ENCODE measurements at regions not wholly inside any gene's neighbourhood (a gene's known extent, or its start where the extent isn't known, plus 50 kb on each side); places are given as distances from the start of the nearest gene placed in this dataset.
A peak's percentile ranks its signal among the peaks of the same experiment; 100 is the strongest.

GRCh38 chr3:73254062-73254461 lies 192.6 kb downstream of the EBLN2 start:
- intact Hi-C loops (cut with DNase I): no loop called here
- TF ChIP-seq POLR2A (IDR thresholded peaks at IDR 0.05) (no peak), CTCF (IDR thresholded peaks at IDR 0.05) (no peak)
- Histone ChIP-seq H3K27me3 (no peaks in the 10 kb centered on the region), H3K4me1 (peaks cover 5% of the 10 kb centered on the region), H3K9me3 (no peaks in the 10 kb centered on the region), H3K27ac (no peak overlapping the region), H3K36me3 (replicated peaks in 1 of 2; ENCODE audit: insufficient read depth in 1 of 2, low read depth in 2 of 2) (no peaks in the 10 kb centered on the region), H3K4me3 (no peak overlapping the region)
- ATAC-seq (no peak), DNase-seq (no peak)
- 49 to 73% methylated on average over 5 of the region's 5 CpGs for WGBS, 2 donors

DNA sequence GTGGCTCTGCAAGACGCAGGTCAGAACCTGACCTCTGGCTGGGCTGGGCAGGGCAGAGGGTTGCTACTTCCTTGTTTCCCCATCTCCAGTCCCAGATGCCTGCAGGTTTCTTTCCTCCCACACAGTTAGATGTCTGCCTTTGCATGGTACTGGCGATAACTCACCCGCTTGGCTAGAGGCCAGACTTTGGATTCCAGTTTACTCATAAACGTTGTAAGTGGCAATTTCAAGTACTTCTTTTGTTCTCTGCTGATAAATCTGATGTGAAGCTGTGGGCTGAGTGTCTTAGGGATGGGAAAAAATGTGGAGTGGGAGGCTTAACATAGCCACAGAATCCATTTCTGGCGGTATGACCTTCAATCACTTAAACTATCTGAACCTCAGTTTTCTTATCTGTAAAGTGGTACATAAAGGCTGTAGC lies 194.2 kb downstream of the EBLN2 start:
- peak in 3 of 4 donors; percentile 41 to 54 (median 44) for DNase-seq
- no peaks in the 10 kb centered on the region for H3K9me3 ChIP-seq
- 28 to 35% methylated on average over 5 of the region's 5 CpGs for WGBS, 2 donors
- H3K27me3 ChIP-seq: no peaks in the 10 kb centered on the region
- H3K36me3 ChIP-seq (replicated peaks in 1 of 2; ENCODE audit: insufficient read depth in 1 of 2, low read depth in 2 of 2): no peaks in the 10 kb centered on the region
- peaks cover 5% of the 10 kb centered on the region for H3K4me1 ChIP-seq
- TF ChIP-seq CTCF (IDR thresholded peaks at IDR 0.05) (no peak), POLR2A (IDR thresholded peaks at IDR 0.05) (no peak)
- H3K4me3 ChIP-seq: no peak overlapping the region
- intact Hi-C loops (cut with DNase I): no loop called here
- ATAC-seq: peak; percentile 47
- no peak overlapping the region for H3K27ac ChIP-seq

DNA sequence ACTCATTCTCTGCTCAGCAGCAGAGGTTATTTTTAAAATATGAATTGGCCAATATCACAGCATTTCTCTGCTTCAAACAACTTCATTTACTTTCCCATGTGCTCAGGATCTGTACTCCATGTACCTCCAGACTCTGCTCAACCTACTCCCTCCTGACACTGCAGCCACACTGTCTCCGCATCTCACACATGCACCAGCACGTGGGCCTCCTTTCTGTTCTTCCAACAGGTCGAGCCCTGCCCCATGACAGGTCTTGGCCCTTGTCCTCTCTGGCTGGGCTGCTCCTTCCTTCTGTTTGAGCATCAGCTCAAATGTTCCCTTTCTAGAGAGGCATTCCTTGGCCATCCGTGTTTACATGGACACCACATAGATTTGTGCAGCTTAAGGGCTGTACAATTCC lies 195.7 kb downstream of the EBLN2 start:
- Histone ChIP-seq H3K4me1 (peaks cover 5% of the 10 kb centered on the region), H3K9me3 (no peaks in the 10 kb centered on the region), H3K4me3 (no peak overlapping the region), H3K27me3 (no peaks in the 10 kb centered on the region), H3K36me3 (replicated peaks in 1 of 2; ENCODE audit: insufficient read depth in 1 of 2, low read depth in 2 of 2) (no peaks in the 10 kb centered on the region), H3K27ac (no peak overlapping the region)
- TF ChIP-seq POLR2A (IDR thresholded peaks at IDR 0.05): no peak
- TF ChIP-seq CTCF (IDR thresholded peaks at IDR 0.05): no peak
- DNase-seq: no peak
- WGBS, 2 donors: 78 to 88% methylated on average over 4 of the region's 4 CpGs
- intact Hi-C loops (cut with DNase I): no loop called here
- ATAC-seq: no peak

- Histone ChIP-seq H3K27me3 (no peaks in the 10 kb centered on the region), H3K36me3 (replicated peaks in 1 of 2; ENCODE audit: insufficient read depth in 1 of 2, low read depth in 2 of 2) (no peaks in the 10 kb centered on the region), H3K9me3 (no peaks in the 10 kb centered on the region), H3K4me3 (no peak overlapping the region), H3K4me1 (peaks cover 5% of the 10 kb centered on the region), H3K27ac (no peak overlapping the region)
- no peak for ATAC-seq
- intact Hi-C loops (cut with DNase I): no loop called here
- TF ChIP-seq POLR2A (IDR thresholded peaks at IDR 0.05) (no peak), CTCF (IDR thresholded peaks at IDR 0.05) (no peak)
- no peak for DNase-seq
- WGBS, 2 donors: 72 to 79% methylated on average over 4 of the region's 4 CpGs
Observed at GRCh38 chr3:73258057-73258456, 196.6 kb downstream of the EBLN2 start.

DNA sequence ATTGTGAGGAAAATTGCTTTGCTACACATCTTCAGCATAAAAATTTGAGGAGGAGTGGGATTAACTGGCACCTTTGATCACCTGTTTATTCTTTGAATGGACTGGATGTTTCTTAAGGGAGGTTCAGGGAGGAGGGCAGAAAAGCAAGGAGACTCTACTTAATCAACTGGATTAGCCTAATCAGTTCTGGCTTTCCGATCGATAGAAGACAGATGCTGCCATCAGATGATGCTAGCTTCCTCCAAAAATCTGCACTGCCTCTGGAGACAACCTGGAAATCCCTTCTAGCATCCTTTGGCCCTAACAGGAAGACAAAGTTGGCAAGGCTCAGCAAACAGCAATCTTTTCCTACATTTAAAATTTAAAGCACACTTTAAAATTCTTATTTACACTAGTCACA lies 197.8 kb downstream of the EBLN2 start:
- no peaks in the 10 kb centered on the region for H3K27me3 ChIP-seq
- intact Hi-C loops (cut with DNase I): no loop called here
- no peaks in the 10 kb centered on the region for H3K9me3 ChIP-seq
- ATAC-seq: no peak
- no peak overlapping the region for H3K27ac ChIP-seq
- DNase-seq: no peak
- WGBS, 2 donors: 79 to 83% methylated on average over 2 of the region's 2 CpGs
- peaks cover 5% of the 10 kb centered on the region for H3K4me1 ChIP-seq
- H3K36me3 ChIP-seq (replicated peaks in 1 of 2; ENCODE audit: insufficient read depth in 1 of 2, low read depth in 2 of 2): no peaks in the 10 kb centered on the region
- no peak for TF ChIP-seq POLR2A (IDR thresholded peaks at IDR 0.05)
- TF ChIP-seq CTCF (IDR thresholded peaks at IDR 0.05): no peak
- no peak overlapping the region for H3K4me3 ChIP-seq

Data from body of pancreas (tissue), 4 donors.